OCI-LY7 (cell line): ENCODE measurements at regions not wholly inside any gene's neighbourhood (a gene's known extent, or its start where the extent isn't known, plus 50 kb on each side); places are given as distances from the start of the nearest gene placed in this dataset.

Experiments
- BruUV-seq: library from RNA; stranded (reverse); fragments of 400-500 nt; replicated peaks from 2 replicates; lab custom pipeline; 2021; lab: Mats Ljungman, UMichigan
- CTCF ChIA-PET: fragments of 300-600 bp; sonication (Branson Sonifier 250); formaldehyde crosslinking; loops from one replicate; lab custom pipeline; 2022; ENCODE audit warnings: antibody characterized with exemption; ENCODE audit not compliant: unreplicated experiment; lab: Charles Lee
- POLR2A ChIA-PET: fragments of 300-600 bp; sonication (Branson Sonifier 250); formaldehyde crosslinking; loops from one replicate; lab custom pipeline; 2022; ENCODE audit warnings: antibody characterized with exemption; lab: Charles Lee
- DNase-seq: peaks from one replicate; pipeline ENCODE4 v3.0.0-alpha.2; 2015; ENCODE audit warnings: low spot score
- H2AFZ ChIP-seq: fragments of 200-600 bp; sonication (generic), shearing (Covaris generic); 2 replicates; pipeline ENCODE4 v1.6.1; 2014; ENCODE audit warnings: mild to moderate bottlenecking, antibody characterized with exemption, low read length, moderate library complexity
- H3K27ac ChIP-seq: fragments of 200-600 bp; sonication (generic); 2 replicates; pipeline ENCODE4 v1.5.1; 2014; ENCODE audit warnings: mixed run types, low read depth, mild to moderate bottlenecking, moderate library complexity, low read length, inconsistent platforms; ENCODE audit not compliant: poor library complexity, severe bottlenecking
- H3K36me3 ChIP-seq: fragments of 200-600 bp; sonication (generic); 2 replicates; pipeline ENCODE4 v1.6.1; 2014; ENCODE audit warnings: mild to moderate bottlenecking, antibody characterized with exemption, low read length, moderate library complexity, mixed read lengths; ENCODE audit not compliant: insufficient read depth
- H3K4me1 ChIP-seq: fragments of 200-600 bp; sonication (generic); 2 replicates; pipeline ENCODE4 v1.5.1; 2014; ENCODE audit warnings: mild to moderate bottlenecking, low read length; ENCODE audit not compliant: insufficient read depth, poor library complexity, severe bottlenecking
- H3K4me2 ChIP-seq: fragments of 200-600 bp; sonication (generic); 2 replicates; pipeline ENCODE4 v1.6.1; 2014; ENCODE audit warnings: mild to moderate bottlenecking, low read length
- H3K4me3 ChIP-seq: fragments of 200-600 bp; sonication (generic); 2 replicates; pipeline ENCODE4 v1.5.1; 2014; ENCODE audit warnings: mild to moderate bottlenecking, low read depth, low read length; ENCODE audit not compliant: poor library complexity, severe bottlenecking
- H3K79me2 ChIP-seq: fragments of 200-600 bp; sonication (generic); 2 replicates; pipeline ENCODE4 v1.6.1; 2016; ENCODE audit warnings: low read depth, mild to moderate bottlenecking, low read length, moderate library complexity, mixed read lengths; ENCODE audit not compliant: insufficient read depth
- H3K9me2 ChIP-seq: fragments of 200-600 bp; sonication (generic); 2 replicates; pipeline ENCODE4 v1.6.1; 2016; ENCODE audit warnings: mild to moderate bottlenecking, low read length, mixed read lengths; ENCODE audit not compliant: insufficient read depth
- H3K9me3 ChIP-seq: fragments of 200-600 bp; sonication (generic); 2 replicates; pipeline ENCODE4 v1.6.1; 2014; ENCODE audit warnings: mild to moderate bottlenecking, mixed run types, low read length, mixed read lengths
- H4K20me1 ChIP-seq: fragments of 200-600 bp; sonication (generic); 2 replicates; pipeline ENCODE4 v1.6.1; 2014; ENCODE audit warnings: mild to moderate bottlenecking, antibody characterized with exemption, low read length, moderate library complexity, mixed read lengths; ENCODE audit not compliant: insufficient read depth
- CTCF ChIP-seq: fragments of 200-600 bp; sonication (generic); conservative IDR thresholded peaks from 2 replicates; pipeline ENCODE4 v1.5.1; 2014; ENCODE audit warnings: mild to moderate bottlenecking, antibody characterized with exemption, low read length, moderate library complexity, mixed read lengths
- EZH2phosphoT487 ChIP-seq: fragments of 200-600 bp; sonication (generic); IDR thresholded peaks from 2 replicates; pipeline ENCODE4 v1.6.1; 2018; ENCODE audit warnings: low read depth, borderline replicate concordance, mild to moderate bottlenecking, mixed run types, antibody characterized with exemption, low read length, moderate library complexity, mixed read lengths
- intact Hi-C: fragments of 100-400 bp; cut with micrococcal nuclease; formaldehyde crosslinking; loops from one replicate; pipeline ENCODE4 v1.10.0; 2022; ENCODE audit not compliant: unreplicated experiment

GRCh38 chr5:74226716-74227485 is 413.6 kb downstream of the ENC1 start:
- no peaks in the 10 kb centered on the region for H3K36me3 ChIP-seq
- intact Hi-C loops: no loop called here
- H3K9me2 ChIP-seq: no peaks in the 10 kb centered on the region
- TF ChIP-seq CTCF (no peak), EZH2phosphoT487 (no peak)
- H3K4me3 ChIP-seq: no peak overlapping the region
- H3K27ac ChIP-seq: no peak overlapping the region
- CTCF ChIA-PET: interaction anchor here (0.5 kb wide), 1 partner anchor 144 kb away, joined by 4 read pairs; no protein-coding TSS in a partner anchor
- DNase-seq: no peak
- no peak overlapping the region for H3K4me2 ChIP-seq
- POLR2A ChIA-PET: interaction anchor here (0.6 kb wide), 2 partner anchors 25 to 453 kb away, joined by 3 to 4 read pairs; no protein-coding TSS in a partner anchor
- no TSS peak for BruUV-seq
- no peaks in the 10 kb centered on the region for H4K20me1 ChIP-seq
- H2AFZ ChIP-seq: no peak overlapping the region
- no peaks in the 10 kb centered on the region for H3K9me3 ChIP-seq
- no peaks in the 10 kb centered on the region for H3K4me1 ChIP-seq
- H3K79me2 ChIP-seq: no peaks in the 10 kb centered on the region

- no peaks in the 10 kb centered on the region for H3K36me3 ChIP-seq
- DNase-seq: no peak
- intact Hi-C loops: no loop called here
- no peaks in the 10 kb centered on the region for H3K9me3 ChIP-seq
- BruUV-seq: no TSS peak
- H3K9me2 ChIP-seq: no peaks in the 10 kb centered on the region
- H4K20me1 ChIP-seq: no peaks in the 10 kb centered on the region
- no peak overlapping the region for H3K4me2 ChIP-seq
- no peaks in the 10 kb centered on the region for H3K4me1 ChIP-seq
- H3K4me3 ChIP-seq: no peak overlapping the region
- no peak overlapping the region for H2AFZ ChIP-seq
- H3K27ac ChIP-seq: no peak overlapping the region
- CTCF ChIA-PET: no interaction called here
- POLR2A ChIA-PET: no interaction called here
- no peaks in the 10 kb centered on the region for H3K79me2 ChIP-seq
- no peak for TF ChIP-seq CTCF
- no peak for TF ChIP-seq EZH2phosphoT487
Measured at GRCh38 chr5:74225587-74225986, 414.9 kb downstream of the ENC1 start.

GRCh38 chr5:74224331-74224730 is 416.2 kb downstream of the ENC1 start:
- Histone ChIP-seq H3K9me3 (no peaks in the 10 kb centered on the region), H2AFZ (no peak overlapping the region), H3K4me2 (no peak overlapping the region), H3K79me2 (no peaks in the 10 kb centered on the region), H4K20me1 (no peaks in the 10 kb centered on the region), H3K4me1 (no peaks in the 10 kb centered on the region), H3K9me2 (no peaks in the 10 kb centered on the region), H3K4me3 (no peak overlapping the region), H3K27ac (no peak overlapping the region), H3K36me3 (no peaks in the 10 kb centered on the region)
- TF ChIP-seq CTCF: no peak
- no peak for TF ChIP-seq EZH2phosphoT487
- intact Hi-C loops: no loop called here
- no peak for DNase-seq
- ChIA-PET CTCF (no interaction called here), POLR2A (no interaction called here)
- no TSS peak for BruUV-seq
